Fibroblast of villous mesenchyme (primary cell): ENCODE measurements at regions not wholly inside any gene's neighbourhood (a gene's known extent, or its start where the extent isn't known, plus 50 kb on each side); places are given as distances from the start of the nearest gene placed in this dataset.
"Not testable (repeated sequence)": the region's sequence is repeated elsewhere in the genome, so short reads cannot be mapped to it uniquely, and the experiment has no call there.

Source experiments
- DNase-seq: peaks from one replicate; pipeline ENCODE4 v3.0.0-alpha.2; 2010; ENCODE audit warnings: low read depth
- H3K4me3 ChIP-seq: 2 replicates; pipeline ENCODE4 v1.5.1; 2011; ENCODE audit warnings: low read depth, mild to moderate bottlenecking, low read length

- H3K4me3 ChIP-seq, DNase-seq: not testable (repeated sequence)
These were observed 359.7 kb downstream of the TEX29 start for GRCh38 chr13:111680100-111680499.

GRCh38 chr13:111692028-111692427, 371.6 kb downstream of the TEX29 start:
- not testable (repeated sequence) for DNase-seq, H3K4me3 ChIP-seq

- H3K4me3 ChIP-seq, DNase-seq: not testable (repeated sequence)
These were observed 370.8 kb upstream of the SOX1 start for GRCh38 chr13:111696121-111696520.

- DNase-seq, H3K4me3 ChIP-seq: not testable (repeated sequence)
These were observed 364.9 kb upstream of the SOX1 start for GRCh38 chr13:111702059-111702458.
